C4-2B (cell line): ENCODE measurements at regions not wholly inside any gene's neighbourhood (a gene's known extent, or its start where the extent isn't known, plus 50 kb on each side); places are given as distances from the start of the nearest gene placed in this dataset.

Experiments used
- ZFX ChIP-seq: fragments of 450-650 bp; IDR thresholded peaks from 2 replicates; pipeline ENCODE4 v1.6.1; 2017
- TF ChIP-seq, protein P1 (sequence below): fragments of 450-650 bp; conservative IDR thresholded peaks from 2 replicates; pipeline ENCODE4 v1.5.1; 2017; ENCODE audit warnings: mild to moderate bottlenecking

DNA sequence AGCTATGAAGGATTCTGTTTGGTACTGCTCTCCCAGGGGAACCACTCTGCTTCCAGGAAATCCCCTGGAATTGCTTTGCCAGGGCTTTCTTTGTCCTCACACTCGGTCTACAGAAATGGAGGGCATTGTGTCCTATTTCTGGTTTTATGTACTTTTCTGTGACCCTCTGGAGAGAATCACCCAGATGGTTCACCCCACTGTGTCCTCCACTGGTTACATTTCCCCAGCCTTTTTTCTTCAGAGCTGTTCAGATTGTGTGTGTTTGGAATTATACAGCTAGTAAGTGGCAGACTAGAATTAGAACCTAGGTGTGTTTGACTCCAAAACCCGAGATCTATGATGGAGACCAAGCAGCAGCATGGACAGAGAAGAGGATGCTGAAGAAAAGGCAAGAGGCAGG, 80.8 kb downstream of the CD164 start:
- no peak for TF ChIP-seq ZFX
- TF ChIP-seq, protein P1, sequence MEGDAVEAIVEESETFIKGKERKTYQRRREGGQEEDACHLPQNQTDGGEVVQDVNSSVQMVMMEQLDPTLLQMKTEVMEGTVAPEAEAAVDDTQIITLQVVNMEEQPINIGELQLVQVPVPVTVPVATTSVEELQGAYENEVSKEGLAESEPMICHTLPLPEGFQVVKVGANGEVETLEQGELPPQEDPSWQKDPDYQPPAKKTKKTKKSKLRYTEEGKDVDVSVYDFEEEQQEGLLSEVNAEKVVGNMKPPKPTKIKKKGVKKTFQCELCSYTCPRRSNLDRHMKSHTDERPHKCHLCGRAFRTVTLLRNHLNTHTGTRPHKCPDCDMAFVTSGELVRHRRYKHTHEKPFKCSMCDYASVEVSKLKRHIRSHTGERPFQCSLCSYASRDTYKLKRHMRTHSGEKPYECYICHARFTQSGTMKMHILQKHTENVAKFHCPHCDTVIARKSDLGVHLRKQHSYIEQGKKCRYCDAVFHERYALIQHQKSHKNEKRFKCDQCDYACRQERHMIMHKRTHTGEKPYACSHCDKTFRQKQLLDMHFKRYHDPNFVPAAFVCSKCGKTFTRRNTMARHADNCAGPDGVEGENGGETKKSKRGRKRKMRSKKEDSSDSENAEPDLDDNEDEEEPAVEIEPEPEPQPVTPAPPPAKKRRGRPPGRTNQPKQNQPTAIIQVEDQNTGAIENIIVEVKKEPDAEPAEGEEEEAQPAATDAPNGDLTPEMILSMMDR, result no peak
